Kidney (tissue), 13 donors: ENCODE measurements at regions not wholly inside any gene's neighbourhood (a gene's known extent, or its start where the extent isn't known, plus 50 kb on each side); places are given as distances from the start of the nearest gene placed in this dataset.

Source experiments
- DNase-seq, 5 donors: peaks; one replicate each; pipeline ENCODE4 v3.0.0-alpha.2; 2013 to 2020
- FAIRE-seq: peaks from 2 replicates; lab custom pipeline; 2012; peaks lifted over from hg19 to GRCh38; lab: Jason Lieb, UNC
- H3K27ac ChIP-seq, 2 donors: one replicate each; pipeline ENCODE4 v1.7.0; 2013; ENCODE audit warnings: low read depth in 2 of 2, low read length in 2 of 2, inconsistent platforms in 1 of 2
- H3K27me3 ChIP-seq: one replicate; pipeline ENCODE4 v1.7.1; 2013; ENCODE audit warnings: low read length, inconsistent platforms; ENCODE audit not compliant: control insufficient read depth, insufficient read depth
- H3K36me3 ChIP-seq, 3 donors: one replicate each; pipeline versions ENCODE4 v1.7.0 to v1.7.1; 2013; ENCODE audit warnings: low read length in 3 of 3, control low read depth in 1 of 3, inconsistent platforms in 1 of 3; ENCODE audit not compliant: insufficient read depth in 3 of 3, control insufficient read depth in 2 of 3
- H3K4me1 ChIP-seq, 3 donors: one replicate each; pipeline versions ENCODE4 v1.7.0 to v1.7.1; 2013; ENCODE audit warnings: low read length in 3 of 3, inconsistent platforms in 1 of 3, low read depth in 1 of 3; ENCODE audit not compliant: control insufficient read depth in 2 of 3, insufficient read depth in 2 of 3
- H3K4me3 ChIP-seq, 3 donors: one replicate each; pipeline versions ENCODE4 v1.7.0 to v1.8.1; 2013; ENCODE audit warnings: low read length in 3 of 3, control low read depth in 1 of 3, inconsistent platforms in 1 of 3
- H3K9ac ChIP-seq, 3 donors: one replicate each; pipeline versions ENCODE4 v1.7.0 to v1.7.1; 2013; ENCODE audit warnings: low read length in 3 of 3, control low read depth in 1 of 3, inconsistent platforms in 1 of 3
- H3K9me3 ChIP-seq, 3 donors: one replicate each; pipeline versions ENCODE4 v1.7.0 to v1.7.1; 2013; ENCODE audit warnings: low read length in 3 of 3, control low read depth in 1 of 3, inconsistent platforms in 1 of 3; ENCODE audit not compliant: control insufficient read depth in 2 of 3, insufficient read depth in 1 of 3
- CTCF ChIP-seq: IDR thresholded peaks from 3 replicates; pipeline ENCODE4 v1.5.1; 2012; ENCODE audit warnings: mild to moderate bottlenecking, moderate library complexity, borderline replicate concordance; ENCODE audit not compliant: insufficient read depth; ENCODE audit errors: extremely low read depth
- intact Hi-C: fragments of 100-400 bp; cut with DNase I; formaldehyde crosslinking; loops from one replicate; pipeline ENCODE4 v1.11.1; 2022
- donor health status: control.
- donor health status: control.
- donor health status: control.
- donor health status: control.
- donor health status: control.
- donor health status: DM: yes; HTN: yes; CAD: no.
- donor health status: Normal renal cell carcinoma (clear cell type).

- TF ChIP-seq CTCF, result no peak
- H3K27me3 ChIP-seq, result no peaks in the 10 kb centered on the region
- no peak overlapping the region for H3K4me3 ChIP-seq
- no peaks in the 10 kb centered on the region for H3K36me3 ChIP-seq
- no peak overlapping the region for H3K9ac ChIP-seq
- no peaks in the 10 kb centered on the region for H3K4me1 ChIP-seq
- H3K27ac ChIP-seq, result no peak overlapping the region
- FAIRE-seq, result peak; percentile 39
- intact Hi-C loops, result no loop called here
- DNase-seq, result no peak
- no peaks in the 10 kb centered on the region for H3K9me3 ChIP-seq
Measured at GRCh38 chr2:240280621-240281020, 140.2 kb upstream of the OTOS start.

DNA sequence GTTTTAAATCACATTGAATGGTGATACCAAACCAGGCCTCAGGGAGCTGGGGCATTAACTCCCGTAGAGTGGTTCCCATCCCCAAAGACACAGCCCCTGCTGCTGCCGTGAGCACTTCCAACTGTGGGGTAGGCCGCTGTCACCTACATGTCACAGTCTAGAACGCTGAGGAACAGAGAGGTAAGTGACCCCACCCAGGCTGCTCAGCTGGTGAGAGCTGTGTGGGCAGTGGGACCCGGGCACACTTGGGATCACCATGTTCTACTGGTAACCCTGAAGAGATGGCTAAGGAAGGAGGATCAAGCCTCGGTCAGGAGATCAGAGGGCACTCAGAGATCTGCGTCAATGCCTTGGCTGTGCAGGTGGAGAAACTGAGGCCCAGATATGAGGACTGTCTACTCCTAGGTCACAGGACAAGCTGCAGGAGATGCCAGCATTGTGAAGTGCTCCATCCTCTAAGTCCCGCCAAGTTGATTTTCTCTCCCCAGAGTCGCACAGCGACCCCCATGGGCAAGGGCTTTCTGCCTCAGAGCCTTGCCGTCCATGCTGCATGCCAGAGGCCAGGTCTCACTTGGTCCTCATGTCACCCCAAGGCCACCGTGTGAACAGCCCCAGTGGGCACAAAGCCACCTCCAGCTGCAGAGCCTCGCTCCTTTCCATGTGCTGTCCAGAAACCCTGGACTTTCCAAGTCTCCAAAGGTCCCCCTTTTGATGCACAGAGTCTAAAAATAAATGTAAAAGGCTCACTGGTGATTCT, 144.2 kb upstream of the OTOS start:
- no peak for TF ChIP-seq CTCF
- intact Hi-C loops, result no loop called here
- FAIRE-seq (no peak), DNase-seq (peak in 1 of 5 donors; percentile 59)
- H3K36me3 ChIP-seq, result no peaks in the 10 kb centered on the region
- no peak overlapping the region for H3K4me3 ChIP-seq
- H3K27me3 ChIP-seq, result no peaks in the 10 kb centered on the region
- H3K27ac ChIP-seq, result no peak overlapping the region
- no peaks in the 10 kb centered on the region for H3K9me3 ChIP-seq
- no peaks in the 10 kb centered on the region for H3K4me1 ChIP-seq
- no peak overlapping the region for H3K9ac ChIP-seq

GRCh38 chr2:240285725-240286124, 145.3 kb upstream of the OTOS start:
- DNase-seq (no peak), FAIRE-seq (no peak)
- Histone ChIP-seq H3K4me3 (no peak overlapping the region), H3K9me3 (no peaks in the 10 kb centered on the region), H3K27ac (no peak overlapping the region), H3K27me3 (no peaks in the 10 kb centered on the region), H3K9ac (no peak overlapping the region), H3K4me1 (no peaks in the 10 kb centered on the region), H3K36me3 (no peaks in the 10 kb centered on the region)
- intact Hi-C loops, result no loop called here
- TF ChIP-seq CTCF, result no peak
